A549 (cell line): ENCODE measurements at regions not wholly inside any gene's neighbourhood (a gene's known extent, or its start where the extent isn't known, plus 50 kb on each side); places are given as distances from the start of the nearest gene placed in this dataset.

Experiments used
- ATAC-seq, 2 experiments: fragments of 200-7000 bp in 1 of 2; fragments of >200 bp in 1 of 2; cut with Nextera tagmentation in 1 of 2; cut with Tn5 transposase in 1 of 2; 3 replicates each; pipeline versions ENCODE4 v1.8.0 to v1.9.1; 2018 to 2020; ENCODE audit warnings: mild to moderate bottlenecking in 1 of 2, moderate library complexity in 1 of 2
- CTCF ChIA-PET: fragments of 300-600 bp; sonication (Branson Sonifier 250); formaldehyde crosslinking; extraction: SDS; loops from one replicate; lab custom pipeline; 2021; ENCODE audit warnings: antibody characterized with exemption, inconsistent platforms; lab: Yijun Ruan, JAX
- POLR2A ChIA-PET: fragments of 350-600 bp; formaldehyde crosslinking; extraction: SDS; loops from one replicate; lab custom pipeline; 2021; ENCODE audit warnings: antibody characterized with exemption, inconsistent platforms; lab: Yijun Ruan, JAX
- DNase-seq, 2 experiments: peaks; one replicate each; pipeline versions ENCODE4 v3.0.0 to v3.0.0-alpha.2; 2011 to 2016; ENCODE audit warnings: low read depth in 1 of 2, low spot score in 1 of 2
- FAIRE-seq: peaks from 2 replicates; lab custom pipeline; 2011; peaks lifted over from hg19 to GRCh38; lab: Jason Lieb, UNC
- H3K27ac ChIP-seq, 2 experiments: fragments of >200 bp; sonication (Bioruptor Twin); formaldehyde crosslinking; 3 replicates each; pipeline ENCODE4 v1.5.1; 2016 to 2017
- H3K4me1 ChIP-seq: fragments of >200 bp; sonication (Bioruptor Twin); formaldehyde crosslinking; 3 replicates; pipeline ENCODE4 v1.6.1; 2016
- H3K4me2 ChIP-seq: fragments of >200 bp; sonication (Bioruptor Twin); formaldehyde crosslinking; 3 replicates; pipeline ENCODE4 v1.6.1; 2016
- H3K4me3 ChIP-seq: fragments of >200 bp; sonication (Bioruptor Twin); formaldehyde crosslinking; 3 replicates; pipeline ENCODE4 v1.5.1; 2016
- H3K9me3 ChIP-seq: fragments of >200 bp; sonication (Bioruptor Twin); formaldehyde crosslinking; 3 replicates; pipeline ENCODE4 v1.6.1; 2016
- CEBPB ChIP-seq, 2 experiments: fragments of >200 bp in 1 of 2; sonication (Bioruptor Twin) in 1 of 2; formaldehyde crosslinking in 1 of 2; IDR thresholded peaks; 2 replicates each; pipeline ENCODE4 v1.6.1; 2012 to 2016
- CHD4 ChIP-seq: fragments of 200-600 bp; sonication (generic); IDR thresholded peaks from 2 replicates; pipeline ENCODE4 v1.6.1; 2016; ENCODE audit warnings: antibody characterized with exemption, mild to moderate bottlenecking, borderline replicate concordance
- EHMT2 ChIP-seq: fragments of 200-600 bp; sonication (generic); IDR thresholded peaks from 2 replicates; pipeline ENCODE4 v1.6.1; 2016; ENCODE audit warnings: antibody characterized with exemption, low read depth, mild to moderate bottlenecking, moderate library complexity
- ESRRA ChIP-seq: fragments of 150-350 bp; IDR thresholded peaks from 2 replicates; pipeline ENCODE4 v1.6.1; 2014; ENCODE audit warnings: mild to moderate bottlenecking, low read length, borderline replicate concordance
- HEYL ChIP-seq: fragments of 250-450 bp; sonication (Bioruptor Pico); IDR thresholded peaks from 2 replicates; pipeline ENCODE4 v1.8.0; 2021; ENCODE audit warnings: mild to moderate bottlenecking, moderate library complexity
- KDM1A ChIP-seq: fragments of 200-600 bp; sonication (generic); IDR thresholded peaks from 2 replicates; pipeline ENCODE4 v1.6.1; 2016; ENCODE audit warnings: low read depth, mild to moderate bottlenecking
- MAZ ChIP-seq: fragments of 150-350 bp; IDR thresholded peaks from 2 replicates; pipeline ENCODE4 v1.6.1; 2014; ENCODE audit warnings: antibody characterized with exemption, low read depth, low read length, borderline replicate concordance
- MYC ChIP-seq: IDR thresholded peaks from 2 replicates; pipeline ENCODE4 v1.6.1; 2012; ENCODE audit warnings: mild to moderate bottlenecking, inconsistent platforms, low read length, improper control_type of control experiment, borderline replicate concordance
- NPAS2 ChIP-seq: fragments of 250-450 bp; sonication (Bioruptor Pico); IDR thresholded peaks from 2 replicates; pipeline ENCODE4 v1.8.0; 2022; ENCODE audit warnings: mild to moderate bottlenecking, moderate library complexity, borderline replicate concordance
- NR3C1 ChIP-seq: fragments of >200 bp; sonication (Bioruptor Twin); formaldehyde crosslinking; IDR thresholded peaks from 3 replicates; pipeline ENCODE4 v1.6.1; 2017
- PHF8 ChIP-seq: fragments of 200-600 bp; sonication (generic); IDR thresholded peaks from 2 replicates; pipeline ENCODE4 v1.6.1; 2016; ENCODE audit warnings: low read depth, mild to moderate bottlenecking, antibody characterized with exemption, moderate library complexity, borderline replicate concordance
- RAD21 ChIP-seq, 2 experiments: fragments of >200 bp in 1 of 2; sonication (Bioruptor Twin) in 1 of 2; formaldehyde crosslinking in 1 of 2; IDR thresholded peaks in 1 of 2; conservative IDR thresholded peaks in 1 of 2; 2 replicates in 1 of 2; 3 replicates in 1 of 2; pipeline ENCODE4 v1.6.1; 2012 to 2018; ENCODE audit warnings: inconsistent platforms in 1 of 2
- RARB ChIP-seq: fragments of 250-450 bp; sonication (Bioruptor Pico); IDR thresholded peaks from 2 replicates; pipeline ENCODE4 v1.8.0; 2021; ENCODE audit warnings: mild to moderate bottlenecking, moderate library complexity
- RCOR1 ChIP-seq: fragments of 150-350 bp; IDR thresholded peaks from 2 replicates; pipeline ENCODE4 v1.6.1; 2014; ENCODE audit warnings: antibody characterized with exemption, low read length, low read depth
- SMC3 ChIP-seq: fragments of >200 bp; sonication (Bioruptor Twin); formaldehyde crosslinking; IDR thresholded peaks from 3 replicates; pipeline ENCODE4 v1.6.1; 2018; ENCODE audit warnings: inconsistent platforms
- TFCP2L1 ChIP-seq: fragments of 250-450 bp; sonication (Bioruptor Pico); IDR thresholded peaks from 2 replicates; pipeline ENCODE4 v1.5.0; 2021; ENCODE audit warnings: mild to moderate bottlenecking
- TP53 ChIP-seq: fragments of 250-450 bp; sonication (Bioruptor Pico); IDR thresholded peaks from 2 replicates; pipeline ENCODE4 v1.5.0; 2021; ENCODE audit warnings: mild to moderate bottlenecking, moderate library complexity
- ZFP36 ChIP-seq: fragments of 450-650 bp; IDR thresholded peaks from 2 replicates; pipeline ENCODE4 v1.6.1; 2014; ENCODE audit warnings: borderline replicate concordance; ENCODE audit not compliant: partially characterized antibody
- ZSCAN20 ChIP-seq: fragments of 250-450 bp; sonication (Bioruptor Pico); IDR thresholded peaks from 2 replicates; pipeline ENCODE4 v1.8.0; 2022; ENCODE audit warnings: mild to moderate bottlenecking, moderate library complexity
- WGBS: methylation state at CpG from one replicate; pipeline ENCODE4 v1.1.6; 2017; ENCODE audit errors: missing lambda C conversion rate; 5-methylcytosine and 5-hydroxymethylcytosine counted together
- TF ChIP-seq, protein P1 (sequence below): fragments of 250-450 bp; sonication (Bioruptor Pico); IDR thresholded peaks from 2 replicates; pipeline ENCODE4 v1.5.0; 2021; ENCODE audit warnings: mild to moderate bottlenecking, moderate library complexity, borderline replicate concordance
- TF ChIP-seq, protein P2 (sequence below): fragments of 250-450 bp; sonication (Bioruptor Pico); IDR thresholded peaks from 2 replicates; pipeline ENCODE4 v1.5.0; 2020; ENCODE audit warnings: low read depth, mild to moderate bottlenecking, moderate library complexity
- TF ChIP-seq, protein P3 (sequence below): fragments of >200 bp; sonication (Bioruptor Twin); formaldehyde crosslinking; IDR thresholded peaks from 3 replicates; pipeline ENCODE4 v1.5.1; 2016
- TF ChIP-seq, protein P4 (sequence below): IDR thresholded peaks from 2 replicates; pipeline ENCODE4 v1.6.1; 2012
- TF ChIP-seq, protein P5 (sequence below): fragments of 200-600 bp; sonication (generic); IDR thresholded peaks from 2 replicates; pipeline ENCODE4 v1.6.1; 2016; ENCODE audit warnings: antibody characterized with exemption, mild to moderate bottlenecking, moderate library complexity

DNA sequence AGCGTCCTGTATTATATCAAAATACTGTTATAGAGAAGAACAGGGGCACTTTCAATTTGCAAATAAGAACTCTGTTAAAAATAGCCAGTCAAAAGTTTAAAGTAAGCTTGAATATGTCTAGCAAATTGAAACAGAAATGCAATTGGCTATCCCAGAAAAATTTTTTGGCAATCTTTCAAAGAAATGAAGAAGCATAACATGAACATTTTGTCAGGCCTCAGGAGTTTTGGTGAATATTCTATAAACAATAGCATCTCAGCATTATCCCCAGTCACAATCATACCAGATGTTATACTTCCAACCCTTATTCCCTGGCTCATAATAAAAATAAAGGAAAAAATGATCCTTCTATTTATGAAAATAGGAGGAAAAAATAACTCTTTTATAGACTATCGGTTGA lies 252.4 kb downstream of the GRB14 start:
- ATAC-seq (no peak), DNase-seq (no peak), FAIRE-seq (no peak)
- CTCF ChIA-PET, result no interaction called here
- POLR2A ChIA-PET, result no interaction called here
- 59% methylated on average over 2 of the region's 2 CpGs for WGBS
- H3K4me2 ChIP-seq, result no peak overlapping the region
- H3K9me3 ChIP-seq, result no peaks in the 10 kb centered on the region
- TF ChIP-seq, protein P1, sequence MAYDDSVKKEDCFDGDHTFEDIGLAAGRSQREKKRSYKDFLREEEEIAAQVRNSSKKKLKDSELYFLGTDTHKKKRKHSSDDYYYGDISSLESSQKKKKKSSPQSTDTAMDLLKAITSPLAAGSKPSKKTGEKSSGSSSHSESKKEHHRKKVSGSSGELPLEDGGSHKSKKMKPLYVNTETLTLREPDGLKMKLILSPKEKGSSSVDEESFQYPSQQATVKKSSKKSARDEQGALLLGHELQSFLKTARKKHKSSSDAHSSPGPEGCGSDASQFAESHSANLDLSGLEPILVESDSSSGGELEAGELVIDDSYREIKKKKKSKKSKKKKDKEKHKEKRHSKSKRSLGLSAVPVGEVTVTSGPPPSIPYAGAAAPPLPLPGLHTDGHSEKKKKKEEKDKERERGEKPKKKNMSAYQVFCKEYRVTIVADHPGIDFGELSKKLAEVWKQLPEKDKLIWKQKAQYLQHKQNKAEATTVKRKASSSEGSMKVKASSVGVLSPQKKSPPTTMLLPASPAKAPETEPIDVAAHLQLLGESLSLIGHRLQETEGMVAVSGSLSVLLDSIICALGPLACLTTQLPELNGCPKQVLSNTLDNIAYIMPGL (CRISPR knock-in tag), result no peak
- TF ChIP-seq HEYL (CRISPR knock-in tag) (no peak), RCOR1 (no peak), RARB (CRISPR knock-in tag) (no peak), MYC (no peak), EHMT2 (no peak), TFCP2L1 (no peak)
- no peak overlapping the region for H3K4me3 ChIP-seq
- H3K27ac ChIP-seq, result no peak overlapping the region
- H3K4me1 ChIP-seq, result no peaks in the 10 kb centered on the region

DNA sequence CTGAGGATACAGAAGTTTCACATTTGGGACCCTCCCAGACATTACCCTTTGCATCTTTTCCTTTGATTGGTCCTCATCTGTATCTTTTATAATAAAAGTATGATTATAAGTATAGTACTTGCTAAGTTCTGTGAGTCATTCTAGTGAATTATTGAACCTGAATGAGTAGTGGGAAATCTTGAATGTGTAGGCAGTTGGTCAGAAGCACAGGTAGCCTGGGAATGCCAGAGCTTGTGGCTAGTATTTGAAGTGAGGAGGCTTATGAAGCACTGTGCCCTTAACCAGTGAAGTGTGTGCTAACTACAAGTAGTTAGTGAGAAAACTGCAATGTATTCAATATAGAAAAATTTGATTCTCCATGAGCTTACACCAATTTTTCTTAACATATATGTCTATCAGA lies 257.6 kb downstream of the GRB14 start:
- Histone ChIP-seq H3K9me3 (no peaks in the 10 kb centered on the region), H3K4me1 (no peaks in the 10 kb centered on the region), H3K4me2 (no peak overlapping the region), H3K27ac (no peak overlapping the region), H3K4me3 (no peak overlapping the region)
- CTCF ChIA-PET, result no interaction called here
- FAIRE-seq (no peak), DNase-seq (no peak), ATAC-seq (no peak)
- TF ChIP-seq CHD4 (no peak), NR3C1 (no peak), SMC3 (no peak), ESRRA (no peak), ZFP36 (no peak), HEYL (CRISPR knock-in tag) (no peak), KDM1A (no peak), CEBPB (IDR thresholded peaks at IDR 0.05) (no peak)
- TF ChIP-seq, protein P2, sequence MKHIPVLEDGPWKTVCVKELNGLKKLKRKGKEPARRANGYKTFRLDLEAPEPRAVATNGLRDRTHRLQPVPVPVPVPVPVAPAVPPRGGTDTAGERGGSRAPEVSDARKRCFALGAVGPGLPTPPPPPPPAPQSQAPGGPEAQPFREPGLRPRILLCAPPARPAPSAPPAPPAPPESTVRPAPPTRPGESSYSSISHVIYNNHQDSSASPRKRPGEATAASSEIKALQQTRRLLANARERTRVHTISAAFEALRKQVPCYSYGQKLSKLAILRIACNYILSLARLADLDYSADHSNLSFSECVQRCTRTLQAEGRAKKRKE (CRISPR knock-in tag), result no peak
- TF ChIP-seq, protein P3, sequence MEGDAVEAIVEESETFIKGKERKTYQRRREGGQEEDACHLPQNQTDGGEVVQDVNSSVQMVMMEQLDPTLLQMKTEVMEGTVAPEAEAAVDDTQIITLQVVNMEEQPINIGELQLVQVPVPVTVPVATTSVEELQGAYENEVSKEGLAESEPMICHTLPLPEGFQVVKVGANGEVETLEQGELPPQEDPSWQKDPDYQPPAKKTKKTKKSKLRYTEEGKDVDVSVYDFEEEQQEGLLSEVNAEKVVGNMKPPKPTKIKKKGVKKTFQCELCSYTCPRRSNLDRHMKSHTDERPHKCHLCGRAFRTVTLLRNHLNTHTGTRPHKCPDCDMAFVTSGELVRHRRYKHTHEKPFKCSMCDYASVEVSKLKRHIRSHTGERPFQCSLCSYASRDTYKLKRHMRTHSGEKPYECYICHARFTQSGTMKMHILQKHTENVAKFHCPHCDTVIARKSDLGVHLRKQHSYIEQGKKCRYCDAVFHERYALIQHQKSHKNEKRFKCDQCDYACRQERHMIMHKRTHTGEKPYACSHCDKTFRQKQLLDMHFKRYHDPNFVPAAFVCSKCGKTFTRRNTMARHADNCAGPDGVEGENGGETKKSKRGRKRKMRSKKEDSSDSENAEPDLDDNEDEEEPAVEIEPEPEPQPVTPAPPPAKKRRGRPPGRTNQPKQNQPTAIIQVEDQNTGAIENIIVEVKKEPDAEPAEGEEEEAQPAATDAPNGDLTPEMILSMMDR, result no peak
- POLR2A ChIA-PET, result no interaction called here

DNA sequence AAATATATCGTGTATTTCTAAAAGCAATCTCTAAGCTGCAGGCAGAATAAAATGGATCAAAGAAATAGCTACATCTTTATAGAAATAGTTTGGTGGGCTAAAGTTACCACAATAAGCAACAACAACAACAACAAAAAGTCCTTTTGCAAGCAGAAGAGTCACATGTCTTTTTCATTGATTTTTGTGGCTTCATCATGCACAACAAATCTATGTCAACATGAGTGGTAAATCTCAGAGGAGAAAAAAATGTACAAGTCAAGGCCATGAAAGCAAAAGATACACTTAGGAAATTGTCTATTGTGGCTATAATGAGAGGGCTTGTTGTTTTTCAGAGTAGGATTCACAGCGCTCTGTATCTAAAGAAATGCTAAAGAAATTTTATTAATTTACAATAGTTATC lies 269.7 kb downstream of the GRB14 start:
- no peak for TF ChIP-seq PHF8
- TF ChIP-seq MAZ, result no peak
- TF ChIP-seq, protein P4, sequence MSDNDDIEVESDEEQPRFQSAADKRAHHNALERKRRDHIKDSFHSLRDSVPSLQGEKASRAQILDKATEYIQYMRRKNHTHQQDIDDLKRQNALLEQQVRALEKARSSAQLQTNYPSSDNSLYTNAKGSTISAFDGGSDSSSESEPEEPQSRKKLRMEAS, result no peak
- TF ChIP-seq ZSCAN20 (CRISPR knock-in tag), result no peak
- no peak for TF ChIP-seq TP53 (CRISPR knock-in tag)
- TF ChIP-seq, protein P5, sequence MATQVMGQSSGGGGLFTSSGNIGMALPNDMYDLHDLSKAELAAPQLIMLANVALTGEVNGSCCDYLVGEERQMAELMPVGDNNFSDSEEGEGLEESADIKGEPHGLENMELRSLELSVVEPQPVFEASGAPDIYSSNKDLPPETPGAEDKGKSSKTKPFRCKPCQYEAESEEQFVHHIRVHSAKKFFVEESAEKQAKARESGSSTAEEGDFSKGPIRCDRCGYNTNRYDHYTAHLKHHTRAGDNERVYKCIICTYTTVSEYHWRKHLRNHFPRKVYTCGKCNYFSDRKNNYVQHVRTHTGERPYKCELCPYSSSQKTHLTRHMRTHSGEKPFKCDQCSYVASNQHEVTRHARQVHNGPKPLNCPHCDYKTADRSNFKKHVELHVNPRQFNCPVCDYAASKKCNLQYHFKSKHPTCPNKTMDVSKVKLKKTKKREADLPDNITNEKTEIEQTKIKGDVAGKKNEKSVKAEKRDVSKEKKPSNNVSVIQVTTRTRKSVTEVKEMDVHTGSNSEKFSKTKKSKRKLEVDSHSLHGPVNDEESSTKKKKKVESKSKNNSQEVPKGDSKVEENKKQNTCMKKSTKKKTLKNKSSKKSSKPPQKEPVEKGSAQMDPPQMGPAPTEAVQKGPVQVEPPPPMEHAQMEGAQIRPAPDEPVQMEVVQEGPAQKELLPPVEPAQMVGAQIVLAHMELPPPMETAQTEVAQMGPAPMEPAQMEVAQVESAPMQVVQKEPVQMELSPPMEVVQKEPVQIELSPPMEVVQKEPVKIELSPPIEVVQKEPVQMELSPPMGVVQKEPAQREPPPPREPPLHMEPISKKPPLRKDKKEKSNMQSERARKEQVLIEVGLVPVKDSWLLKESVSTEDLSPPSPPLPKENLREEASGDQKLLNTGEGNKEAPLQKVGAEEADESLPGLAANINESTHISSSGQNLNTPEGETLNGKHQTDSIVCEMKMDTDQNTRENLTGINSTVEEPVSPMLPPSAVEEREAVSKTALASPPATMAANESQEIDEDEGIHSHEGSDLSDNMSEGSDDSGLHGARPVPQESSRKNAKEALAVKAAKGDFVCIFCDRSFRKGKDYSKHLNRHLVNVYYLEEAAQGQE, result no peak
- no peak for TF ChIP-seq RAD21 (conservative IDR thresholded peaks at IDR 0.05 in 1 of 2, IDR thresholded peaks at IDR 0.05 in 1 of 2)
- TF ChIP-seq NPAS2, result no peak
- FAIRE-seq, result no peak
- WGBS, result 43% methylated on average over 2 of the region's 2 CpGs

More for the DNA sequence above, 269.7 kb downstream of the GRB14 start:
- ChIA-PET POLR2A (no interaction called here), CTCF (interaction anchor here (0.7 kb wide), 1 partner anchor 29 kb away, joined by 3 read pairs; no protein-coding TSS in a partner anchor)
- DNase-seq (no peak), ATAC-seq (no peak)
- Histone ChIP-seq H3K27ac (no peak overlapping the region), H3K4me3 (no peak overlapping the region), H3K4me2 (no peak overlapping the region), H3K4me1 (no peaks in the 10 kb centered on the region), H3K9me3 (no peaks in the 10 kb centered on the region)
